Spinal cord (tissue), 9 donors: ENCODE measurements at regions not wholly inside any gene's neighbourhood (a gene's known extent, or its start where the extent isn't known, plus 50 kb on each side); places are given as distances from the start of the nearest gene placed in this dataset.
A peak's percentile ranks its signal among the peaks of the same experiment; 100 is the strongest.

Source experiments
- DNase-seq, 6 donors: peaks; one replicate each; pipeline versions ENCODE4 v3.0.0 to v3.0.0-alpha.2; 2013 to 2015; ENCODE audit warnings: low spot score in 6 of 6, low read depth in 4 of 6
- H3K27ac ChIP-seq: one replicate; pipeline ENCODE4 v1.5.1; 2013; ENCODE audit warnings: low read depth, low read length, control low read depth
- H3K27me3 ChIP-seq: one replicate; pipeline ENCODE4 v1.6.1; 2013; ENCODE audit warnings: low read length; ENCODE audit not compliant: control insufficient read depth, insufficient read depth
- H3K36me3 ChIP-seq: one replicate; pipeline ENCODE4 v1.6.1; 2013; ENCODE audit warnings: low read length; ENCODE audit not compliant: control insufficient read depth, insufficient read depth
- H3K4me1 ChIP-seq: one replicate; pipeline ENCODE4 v1.6.1; 2013; ENCODE audit warnings: low read length; ENCODE audit not compliant: control insufficient read depth, insufficient read depth
- H3K4me3 ChIP-seq: one replicate; pipeline ENCODE4 v1.5.1; 2013; ENCODE audit warnings: low read depth, low read length, control low read depth
- H3K9me3 ChIP-seq: one replicate; pipeline ENCODE4 v1.6.1; 2013; ENCODE audit warnings: low read length; ENCODE audit not compliant: control insufficient read depth, insufficient read depth
- WGBS: methylation state at CpG from one replicate; pipeline ENCODE4 v1.1.5; 2013; ENCODE audit warnings: missing lambda C conversion rate; ENCODE audit not compliant: insufficient coverage; 5-methylcytosine and 5-hydroxymethylcytosine counted together
- donor health status: healthy.

GRCh38 chr1:198856601-198857000 lies 217.8 kb downstream of the PTPRC start:
- Histone ChIP-seq H3K4me1 (no peaks in the 10 kb centered on the region), H3K36me3 (no peaks in the 10 kb centered on the region), H3K9me3 (no peaks in the 10 kb centered on the region), H3K27me3 (no peaks in the 10 kb centered on the region), H3K27ac (no peak overlapping the region), H3K4me3 (no peak overlapping the region)
- DNase-seq, result no peak
- WGBS, result 82% methylated on average over 1 of the region's 2 CpGs

GRCh38 chr1:198858033-198858432 lies 219.2 kb downstream of the PTPRC start:
- no CpG with 5 or more reads among the region's 2 CpGs for WGBS
- Histone ChIP-seq H3K4me1 (no peaks in the 10 kb centered on the region), H3K9me3 (no peaks in the 10 kb centered on the region), H3K27me3 (no peaks in the 10 kb centered on the region), H3K36me3 (no peaks in the 10 kb centered on the region), H3K4me3 (no peak overlapping the region), H3K27ac (no peak overlapping the region)
- DNase-seq, result no peak

DNA sequence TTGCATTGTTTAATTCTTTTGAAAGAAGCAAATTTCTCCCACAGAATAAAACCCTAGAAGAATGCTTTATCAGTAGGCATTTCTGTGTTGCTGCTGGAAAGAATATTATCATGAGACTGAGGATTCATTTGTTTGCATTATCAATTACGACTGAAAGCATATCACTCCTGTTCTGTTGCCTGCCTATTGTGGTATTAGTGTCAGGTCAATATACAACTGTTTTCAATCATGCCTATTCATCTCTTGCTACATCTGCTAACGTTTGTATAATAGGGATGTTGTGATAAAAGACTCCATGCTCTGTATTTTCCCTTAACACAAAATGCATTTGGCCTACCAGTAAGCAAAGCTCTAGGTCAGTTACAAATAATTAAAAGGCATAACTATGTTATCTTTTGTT lies 221.5 kb downstream of the PTPRC start:
- Histone ChIP-seq H3K27me3 (no peaks in the 10 kb centered on the region), H3K27ac (no peak overlapping the region), H3K9me3 (no peaks in the 10 kb centered on the region), H3K36me3 (no peaks in the 10 kb centered on the region), H3K4me3 (no peak overlapping the region), H3K4me1 (no peaks in the 10 kb centered on the region)
- DNase-seq, result no peak
- WGBS, result no CpG with 5 or more reads among the region's 2 CpGs

- Histone ChIP-seq H3K9me3 (no peaks in the 10 kb centered on the region), H3K4me1 (no peaks in the 10 kb centered on the region), H3K4me3 (no peak overlapping the region), H3K27me3 (no peaks in the 10 kb centered on the region), H3K27ac (no peak overlapping the region), H3K36me3 (no peaks in the 10 kb centered on the region)
- no peak for DNase-seq
- WGBS, result no CpG with 5 or more reads among the region's 2 CpGs
Measured at GRCh38 chr1:198861636-198862035, 222.8 kb downstream of the PTPRC start.

DNA sequence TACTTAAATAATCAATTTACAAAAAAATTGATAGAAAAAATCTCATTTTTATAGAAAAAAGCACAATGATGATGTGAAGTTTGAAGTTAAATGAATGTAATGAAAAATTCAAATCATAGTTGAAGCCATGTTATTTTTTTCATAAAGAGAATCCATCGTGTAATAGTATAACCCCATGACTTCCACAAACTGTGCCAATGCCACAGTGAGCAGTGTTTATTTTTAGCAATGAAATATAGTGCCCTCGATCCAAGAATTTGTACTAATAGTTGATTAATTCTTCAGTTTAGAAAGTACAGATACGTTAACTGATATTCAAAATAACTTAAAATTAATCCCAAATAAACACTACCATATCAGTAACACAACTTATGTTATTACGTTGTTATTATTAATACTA lies 225.9 kb downstream of the PTPRC start:
- Histone ChIP-seq H3K36me3 (no peaks in the 10 kb centered on the region), H3K4me3 (no peak overlapping the region), H3K27ac (no peak overlapping the region), H3K9me3 (no peaks in the 10 kb centered on the region), H3K4me1 (no peaks in the 10 kb centered on the region), H3K27me3 (no peaks in the 10 kb centered on the region)
- no CpG with 5 or more reads among the region's 4 CpGs for WGBS
- DNase-seq, result no peak

DNA sequence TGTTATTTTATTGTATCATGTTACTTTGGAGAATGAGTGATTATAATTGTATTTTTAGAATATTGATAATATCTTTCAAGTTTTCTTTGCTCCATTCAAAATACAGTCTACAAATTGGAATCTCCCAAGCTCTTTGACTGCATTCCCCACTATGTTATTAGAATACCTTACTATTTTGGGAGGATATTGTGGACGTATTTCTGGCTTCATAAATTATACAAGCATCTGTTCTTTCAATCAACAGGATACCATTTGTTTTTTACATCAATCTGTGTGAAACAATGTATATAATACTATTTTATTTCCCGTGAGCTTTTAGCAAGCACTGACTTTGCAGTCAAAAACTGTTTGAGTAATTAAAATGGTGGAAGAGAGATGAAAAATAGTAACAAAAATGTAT lies 226.5 kb downstream of the PTPRC start:
- no peak for DNase-seq
- no peak overlapping the region for H3K27ac ChIP-seq

GRCh38 chr1:198867182-198867581 lies 228.3 kb downstream of the PTPRC start:
- Histone ChIP-seq H3K4me3 (no peak overlapping the region), H3K27ac (no peak overlapping the region), H3K36me3 (no peaks in the 10 kb centered on the region), H3K9me3 (peaks cover 2% of the 10 kb centered on the region), H3K27me3 (no peaks in the 10 kb centered on the region), H3K4me1 (no peaks in the 10 kb centered on the region)
- DNase-seq, result peak in 1 of 6 donors; percentile 43
- WGBS, result no CpG with 5 or more reads among the region's 6 CpGs

More for the DNA sequence above, 226.5 kb downstream of the PTPRC start:
- Histone ChIP-seq H3K4me3 (no peak overlapping the region), H3K27me3 (no peaks in the 10 kb centered on the region), H3K4me1 (no peaks in the 10 kb centered on the region), H3K9me3 (no peaks in the 10 kb centered on the region), H3K36me3 (no peaks in the 10 kb centered on the region)
- no CpG with 5 or more reads among the region's 2 CpGs for WGBS

DNA sequence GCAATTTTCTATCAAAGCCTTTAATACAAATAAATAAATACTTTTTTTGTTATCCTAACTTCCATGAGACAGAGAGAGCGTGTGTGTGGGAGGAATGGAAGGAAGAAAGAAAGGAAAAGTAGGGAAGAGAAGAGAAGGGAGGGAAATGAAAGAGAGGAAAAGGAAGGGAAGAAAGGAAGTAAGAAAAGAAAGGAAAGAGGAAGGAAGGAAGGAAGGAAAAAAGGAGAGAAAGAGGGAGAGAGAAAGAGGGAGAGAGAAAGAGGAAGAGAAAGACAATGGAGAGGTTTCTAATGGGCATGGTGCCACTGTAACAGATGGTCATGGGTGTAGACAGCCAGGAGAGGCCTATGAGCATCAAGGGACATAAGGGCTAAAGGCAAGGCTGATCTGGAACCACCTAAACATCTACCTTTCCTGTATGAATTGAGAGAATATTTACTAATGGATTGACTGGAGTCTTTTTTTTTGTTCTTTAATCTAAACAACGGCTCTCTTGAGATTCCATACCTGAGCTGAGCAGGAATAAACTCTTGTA lies 234.9 kb downstream of the PTPRC start:
- Histone ChIP-seq H3K27ac (no peak overlapping the region), H3K9me3 (peaks cover 2% of the 10 kb centered on the region), H3K36me3 (no peaks in the 10 kb centered on the region), H3K4me3 (no peak overlapping the region), H3K4me1 (peaks cover 6% of the 10 kb centered on the region), H3K27me3 (no peaks in the 10 kb centered on the region)
- 100% methylated on average over 1 of the region's 2 CpGs for WGBS
- no peak for DNase-seq

- H3K4me3 ChIP-seq, result no peak overlapping the region
- no peaks in the 10 kb centered on the region for H3K27me3 ChIP-seq
- whole genome bisulfite sequencing, result 21% methylated on average over 8 of the region's 10 CpGs
- peak overlapping the region; percentile 58 for H3K27ac ChIP-seq
- H3K9me3 ChIP-seq, result peaks cover 2% of the 10 kb centered on the region
- peak; percentile 17 to 78 (median 48) for DNase-seq
- peaks cover 6% of the 10 kb centered on the region for H3K4me1 ChIP-seq
- H3K36me3 ChIP-seq, result no peaks in the 10 kb centered on the region
Measured at GRCh38 chr1:198876371-198876871, 237.6 kb downstream of the PTPRC start.

DNA sequence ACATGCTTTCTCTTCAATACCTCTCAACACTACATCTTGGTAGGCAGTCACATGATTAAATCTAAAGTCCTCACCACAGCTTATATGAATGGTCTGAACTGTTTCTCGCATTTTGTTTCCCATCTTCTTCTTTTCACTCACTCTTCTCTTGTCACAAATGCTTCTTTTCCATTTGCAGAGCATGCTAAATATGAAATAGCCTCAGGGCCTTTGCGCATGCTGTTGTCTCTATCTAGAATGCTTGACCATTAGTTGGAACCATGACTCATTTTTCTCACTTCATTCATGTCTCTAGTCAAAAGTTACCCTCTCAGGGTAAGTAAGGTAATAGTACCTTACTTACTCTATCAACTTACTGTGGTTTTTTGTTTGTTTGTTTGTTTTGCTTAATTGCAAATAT lies 239.7 kb downstream of the PTPRC start:
- no peaks in the 10 kb centered on the region for H3K27me3 ChIP-seq
- WGBS, result 100% methylated on average over 1 of the region's 2 CpGs
- no peak for DNase-seq
- H3K36me3 ChIP-seq, result no peaks in the 10 kb centered on the region
- H3K27ac ChIP-seq, result no peak overlapping the region
- no peaks in the 10 kb centered on the region for H3K9me3 ChIP-seq
- no peak overlapping the region for H3K4me3 ChIP-seq
- H3K4me1 ChIP-seq, result peaks cover 6% of the 10 kb centered on the region
